DND-41 (cell line): ENCODE measurements at regions not wholly inside any gene's neighbourhood (a gene's known extent, or its start where the extent isn't known, plus 50 kb on each side); places are given as distances from the start of the nearest gene placed in this dataset.

Experiments used
- ATAC-seq: fragments of 200-7000 bp; cut with Tn5 transposase; 3 replicates; pipeline ENCODE4 v1.9.1; 2021; ENCODE audit warnings: low read depth; ENCODE audit not compliant: insufficient read depth
- DNase-seq: peaks from one replicate; pipeline ENCODE4 v3.0.0-alpha.2; 2020
- H2AFZ ChIP-seq: 2 replicates; pipeline ENCODE4 v1.6.0; 2012; ENCODE audit warnings: low read depth, low read length
- H3K27ac ChIP-seq: 2 replicates; pipeline ENCODE4 v1.5.1; 2012; ENCODE audit warnings: low read length, inconsistent platforms
- H3K27me3 ChIP-seq: fragments of 200-600 bp; sonication (generic); 2 replicates; pipeline ENCODE4 v1.6.0; 2012; ENCODE audit warnings: low read length, mild to moderate bottlenecking, inconsistent platforms; ENCODE audit not compliant: insufficient read depth, poor library complexity
- H3K36me3 ChIP-seq: 2 replicates; pipeline ENCODE4 v1.5.1; 2012; ENCODE audit warnings: low read length, inconsistent platforms; ENCODE audit not compliant: insufficient read depth
- H3K4me1 ChIP-seq: 2 replicates; pipeline ENCODE4 v1.5.1; 2012; ENCODE audit warnings: mild to moderate bottlenecking, low read length; ENCODE audit not compliant: insufficient read depth
- H3K4me2 ChIP-seq: 2 replicates; pipeline ENCODE4 v1.6.0; 2012; ENCODE audit warnings: mild to moderate bottlenecking, moderate library complexity, low read length, inconsistent platforms; ENCODE audit not compliant: insufficient read depth
- H3K4me3 ChIP-seq, 2 experiments: fragments of 200-600 bp in 1 of 2; shearing (Covaris generic) in 1 of 2; 2 replicates each; pipeline ENCODE4 v1.5.1; 2012 to 2016; ENCODE audit warnings: inconsistent platforms in 2 of 2, low read length in 2 of 2, mild to moderate bottlenecking in 2 of 2, low read depth in 1 of 2, moderate library complexity in 1 of 2
- H3K79me2 ChIP-seq: 2 replicates; pipeline ENCODE4 v1.6.0; 2012; ENCODE audit warnings: low read length, inconsistent platforms; ENCODE audit not compliant: insufficient read depth
- H3K9ac ChIP-seq: 2 replicates; pipeline ENCODE4 v1.6.0; 2012; ENCODE audit warnings: low read depth, mild to moderate bottlenecking, inconsistent platforms, low read length, moderate library complexity
- H3K9me3 ChIP-seq: 2 replicates; pipeline ENCODE4 v1.5.1; 2012; ENCODE audit warnings: low read length, moderate library complexity, mild to moderate bottlenecking, inconsistent platforms; ENCODE audit not compliant: insufficient read depth, severe bottlenecking
- H4K20me1 ChIP-seq: 2 replicates; pipeline ENCODE4 v1.6.0; 2012; ENCODE audit warnings: low read length; ENCODE audit not compliant: insufficient read depth
- EZH2 ChIP-seq: IDR thresholded peaks from 3 replicates; pipeline ENCODE4 v1.6.1; 2012; ENCODE audit warnings: borderline replicate concordance, low read depth, mild to moderate bottlenecking, moderate library complexity, low read length, inconsistent platforms; ENCODE audit not compliant: severe bottlenecking
- TF ChIP-seq, protein P1 (sequence below): IDR thresholded peaks from 2 replicates; pipeline ENCODE4 v1.5.1; 2012; ENCODE audit warnings: borderline replicate concordance, low read length, moderate library complexity, mild to moderate bottlenecking; ENCODE audit not compliant: poor library complexity, severe bottlenecking; ENCODE audit errors: extremely low read depth

GRCh38 chr15:25185156-25185710, 230.4 kb downstream of the SNRPN start:
- Histone ChIP-seq H2AFZ (no peak overlapping the region), H3K36me3 (no peaks in the 10 kb centered on the region), H3K27me3 (no peaks in the 10 kb centered on the region), H3K9me3 (peaks cover 41% of the 10 kb centered on the region), H3K4me3 (no peak overlapping the region), H4K20me1 (no peaks in the 10 kb centered on the region), H3K4me1 (no peaks in the 10 kb centered on the region), H3K9ac (no peak overlapping the region), H3K79me2 (no peaks in the 10 kb centered on the region), H3K4me2 (no peak overlapping the region), H3K27ac (no peak overlapping the region)
- DNase-seq, result no peak
- ATAC-seq, result no peak
- TF ChIP-seq EZH2, result no peak
- TF ChIP-seq, protein P1, sequence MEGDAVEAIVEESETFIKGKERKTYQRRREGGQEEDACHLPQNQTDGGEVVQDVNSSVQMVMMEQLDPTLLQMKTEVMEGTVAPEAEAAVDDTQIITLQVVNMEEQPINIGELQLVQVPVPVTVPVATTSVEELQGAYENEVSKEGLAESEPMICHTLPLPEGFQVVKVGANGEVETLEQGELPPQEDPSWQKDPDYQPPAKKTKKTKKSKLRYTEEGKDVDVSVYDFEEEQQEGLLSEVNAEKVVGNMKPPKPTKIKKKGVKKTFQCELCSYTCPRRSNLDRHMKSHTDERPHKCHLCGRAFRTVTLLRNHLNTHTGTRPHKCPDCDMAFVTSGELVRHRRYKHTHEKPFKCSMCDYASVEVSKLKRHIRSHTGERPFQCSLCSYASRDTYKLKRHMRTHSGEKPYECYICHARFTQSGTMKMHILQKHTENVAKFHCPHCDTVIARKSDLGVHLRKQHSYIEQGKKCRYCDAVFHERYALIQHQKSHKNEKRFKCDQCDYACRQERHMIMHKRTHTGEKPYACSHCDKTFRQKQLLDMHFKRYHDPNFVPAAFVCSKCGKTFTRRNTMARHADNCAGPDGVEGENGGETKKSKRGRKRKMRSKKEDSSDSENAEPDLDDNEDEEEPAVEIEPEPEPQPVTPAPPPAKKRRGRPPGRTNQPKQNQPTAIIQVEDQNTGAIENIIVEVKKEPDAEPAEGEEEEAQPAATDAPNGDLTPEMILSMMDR, result no peak

DNA sequence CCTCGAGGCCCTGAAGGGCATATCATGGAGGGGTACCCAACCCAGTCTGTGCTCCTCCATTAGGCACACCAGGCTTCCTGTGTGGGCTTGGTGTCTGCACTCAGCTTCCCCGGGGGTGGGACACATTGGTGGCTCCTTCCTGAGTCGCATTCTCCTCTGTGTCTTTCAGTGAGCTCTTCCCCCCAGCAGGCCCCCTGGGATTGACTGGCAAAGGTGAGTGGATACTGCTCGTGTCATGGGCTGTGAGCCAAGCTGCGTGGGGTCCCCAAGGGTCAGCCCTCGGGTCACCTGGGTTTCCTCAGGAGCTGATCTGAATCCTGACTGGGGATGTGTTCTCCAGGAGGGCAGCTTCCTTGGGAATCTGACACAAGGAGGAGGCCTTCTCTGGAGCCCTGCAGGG, 231.0 kb downstream of the SNRPN start:
- no peak for TF ChIP-seq EZH2
- no peak overlapping the region for H3K9ac ChIP-seq
- no peak for ATAC-seq
- no peak overlapping the region for H3K4me3 ChIP-seq
- H3K27ac ChIP-seq, result no peak overlapping the region
- no peak overlapping the region for H3K4me2 ChIP-seq
- no peaks in the 10 kb centered on the region for H3K79me2 ChIP-seq
- H3K36me3 ChIP-seq, result no peaks in the 10 kb centered on the region
- no peak overlapping the region for H2AFZ ChIP-seq
- no peak for DNase-seq
- H3K27me3 ChIP-seq, result no peaks in the 10 kb centered on the region
- H4K20me1 ChIP-seq, result no peaks in the 10 kb centered on the region
- H3K4me1 ChIP-seq, result no peaks in the 10 kb centered on the region
- H3K9me3 ChIP-seq, result peaks cover 41% of the 10 kb centered on the region

- no peaks in the 10 kb centered on the region for H3K27me3 ChIP-seq
- H2AFZ ChIP-seq, result no peak overlapping the region
- H3K27ac ChIP-seq, result no peak overlapping the region
- H4K20me1 ChIP-seq, result no peaks in the 10 kb centered on the region
- TF ChIP-seq, protein P1, result no peak
- no peak for TF ChIP-seq EZH2
- H3K36me3 ChIP-seq, result no peaks in the 10 kb centered on the region
- H3K4me1 ChIP-seq, result no peaks in the 10 kb centered on the region
- H3K9me3 ChIP-seq, result peaks cover 36% of the 10 kb centered on the region
- no peak for DNase-seq
- no peaks in the 10 kb centered on the region for H3K79me2 ChIP-seq
- no peak for ATAC-seq
- H3K9ac ChIP-seq, result no peak overlapping the region
- no peak overlapping the region for H3K4me3 ChIP-seq
- H3K4me2 ChIP-seq, result no peak overlapping the region
Observed at GRCh38 chr15:25186411-25186810, 231.6 kb downstream of the SNRPN start.

DNA sequence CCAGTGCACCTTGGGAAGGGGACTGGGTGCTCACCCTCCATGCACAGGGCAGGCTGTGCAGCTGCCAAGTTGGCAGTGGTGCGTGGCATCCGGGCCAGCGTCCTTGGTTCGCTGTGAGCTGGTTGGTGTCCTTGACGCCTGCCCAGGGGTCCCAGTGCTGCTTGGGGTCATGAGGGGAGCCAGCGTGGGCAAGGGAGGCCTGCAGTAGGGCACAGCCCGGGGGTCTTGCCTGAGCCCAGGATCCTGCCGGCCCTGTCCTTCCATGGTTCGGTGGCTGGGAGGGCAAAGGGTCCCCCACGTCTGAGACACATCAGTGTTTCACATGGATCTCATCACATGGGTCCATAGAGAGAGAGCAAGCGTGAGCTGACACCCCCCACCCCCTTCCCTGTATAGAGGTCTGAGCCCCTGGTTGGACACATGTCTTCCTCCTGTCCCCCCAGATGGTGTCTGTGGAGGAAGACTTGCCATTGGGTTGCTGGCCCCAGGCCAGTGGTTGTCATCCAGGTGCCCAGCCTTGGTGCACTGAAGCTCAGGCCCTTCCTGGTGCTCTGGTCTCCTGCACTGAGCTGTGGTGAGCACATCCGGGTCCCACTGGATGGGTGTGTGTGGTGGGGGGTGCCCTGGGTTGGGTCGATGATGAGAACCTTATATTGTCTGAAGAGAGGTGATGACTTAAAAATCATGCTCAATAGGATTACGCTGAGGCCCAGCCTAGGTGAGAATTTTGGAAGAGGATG, 232.3 kb downstream of the SNRPN start:
- ATAC-seq (no peak), DNase-seq (no peak)
- H3K27me3 ChIP-seq, result no peaks in the 10 kb centered on the region
- H3K4me1 ChIP-seq, result no peaks in the 10 kb centered on the region
- H3K4me2 ChIP-seq, result no peak overlapping the region
- H2AFZ ChIP-seq, result no peak overlapping the region
- H3K79me2 ChIP-seq, result no peaks in the 10 kb centered on the region
- peaks cover 37% of the 10 kb centered on the region for H3K9me3 ChIP-seq
- H3K27ac ChIP-seq, result no peak overlapping the region
- TF ChIP-seq, protein P1, result no peak
- TF ChIP-seq EZH2, result no peak
- H3K9ac ChIP-seq, result no peak overlapping the region
- no peak overlapping the region for H3K4me3 ChIP-seq
- no peaks in the 10 kb centered on the region for H3K36me3 ChIP-seq
- H4K20me1 ChIP-seq, result no peaks in the 10 kb centered on the region
